GM21390 (cell line): ENCODE measurements at regions not wholly inside any gene's neighbourhood (a gene's known extent, or its start where the extent isn't known, plus 50 kb on each side); places are given as distances from the start of the nearest gene placed in this dataset.

ENCODE experiments used
- ATAC-seq: cut with Tn5 transposase; IDR thresholded peaks from one replicate; pipeline ENCODE4 v1.9.1; 2021; ENCODE audit not compliant: unreplicated experiment

DNA sequence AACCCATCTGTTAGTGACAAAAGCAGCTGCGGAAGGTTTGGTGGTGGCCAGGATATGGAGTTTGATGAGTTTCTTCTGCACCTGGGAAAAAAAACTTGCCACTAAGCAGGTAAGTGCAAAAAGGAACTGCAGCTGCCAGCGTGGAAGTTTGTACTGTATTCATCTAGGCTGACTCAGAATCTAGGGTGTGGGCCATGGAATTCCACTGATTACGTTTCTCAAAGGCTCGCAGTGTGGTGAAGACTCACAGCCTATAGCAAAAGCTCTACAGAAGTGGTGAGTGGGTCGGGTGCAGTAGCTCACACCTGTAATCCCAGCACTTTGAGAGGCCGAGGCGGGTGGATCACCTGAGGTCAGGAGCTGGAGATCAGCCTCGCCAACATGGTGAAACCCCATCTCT lies 334.6 kb upstream of the GRM7 start:
- ATAC-seq = no peak

GRCh38 chr3:6526861-6527260 lies 334.1 kb upstream of the GRM7 start:
- no peak for ATAC-seq

- no peak for ATAC-seq
Measured at GRCh38 chr3:6528951-6529350, 332.0 kb upstream of the GRM7 start.

DNA sequence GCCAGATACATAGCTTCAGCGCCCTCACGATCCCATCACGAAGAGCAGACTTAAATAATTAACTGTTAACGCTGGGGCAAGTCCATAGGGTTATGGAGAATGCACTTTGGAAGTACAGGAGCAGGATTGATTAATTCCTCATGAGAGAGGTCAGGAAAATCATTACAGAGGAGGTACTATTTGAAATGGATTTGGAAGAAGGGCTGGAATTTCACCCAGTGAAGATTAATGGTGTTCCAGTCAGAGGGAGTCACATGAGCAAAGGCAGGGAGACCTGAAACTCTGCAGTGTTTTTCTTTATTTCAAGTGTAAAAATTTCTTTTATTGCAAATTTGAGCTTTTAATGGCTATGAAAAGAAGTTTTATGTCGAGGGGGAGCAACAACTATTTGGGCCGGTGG lies 329.8 kb upstream of the GRM7 start:
- no peak for ATAC-seq

- ATAC-seq = no peak
Measured at GRCh38 chr3:6532101-6532500, 328.8 kb upstream of the GRM7 start.

DNA sequence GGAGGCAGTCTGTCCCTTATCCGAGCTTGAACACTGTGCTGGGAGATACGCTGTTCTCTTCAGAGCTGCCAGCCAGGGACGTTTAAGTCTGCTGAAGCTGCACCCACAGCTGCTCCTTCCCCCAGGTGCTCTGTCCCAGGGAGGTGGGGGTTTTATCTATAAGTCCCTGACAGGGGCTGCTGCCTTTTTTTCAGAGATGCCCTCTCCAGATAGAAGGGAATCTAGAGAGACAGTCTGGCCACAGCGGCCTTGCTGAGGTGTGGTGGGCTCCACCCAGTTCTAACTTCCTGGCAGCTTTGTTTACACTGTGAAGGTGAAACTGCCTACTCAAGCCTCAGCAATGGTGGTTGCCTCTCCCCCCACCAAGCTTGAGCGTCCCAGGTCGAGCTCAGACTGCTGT lies 319.9 kb upstream of the GRM7 start:
- ATAC-seq = no peak

- no peak for ATAC-seq
Measured at GRCh38 chr3:6542795-6543194, 318.1 kb upstream of the GRM7 start.

DNA sequence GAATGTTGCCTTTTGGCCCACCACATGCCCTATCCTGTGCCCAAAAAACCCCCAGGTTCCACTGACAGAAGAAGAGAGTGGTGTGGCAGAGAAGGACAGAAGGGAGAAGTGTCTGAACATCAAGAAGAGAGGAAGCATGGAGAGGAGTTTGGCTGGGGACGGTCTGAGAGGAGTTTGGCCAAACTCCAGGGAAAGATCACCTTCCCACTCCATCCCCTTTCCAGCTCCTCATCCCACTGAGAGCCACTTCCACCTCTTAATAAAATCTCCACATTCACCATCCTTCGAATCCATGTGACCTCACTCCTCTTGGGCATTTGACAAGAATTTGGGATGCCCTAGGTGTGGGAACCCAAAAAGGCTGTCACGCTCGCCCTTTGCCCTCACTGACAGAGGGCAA lies 311.6 kb upstream of the GRM7 start:
- ATAC-seq = no peak

- no peak for ATAC-seq
Measured at GRCh38 chr3:6551165-6551564, 309.8 kb upstream of the GRM7 start.

DNA sequence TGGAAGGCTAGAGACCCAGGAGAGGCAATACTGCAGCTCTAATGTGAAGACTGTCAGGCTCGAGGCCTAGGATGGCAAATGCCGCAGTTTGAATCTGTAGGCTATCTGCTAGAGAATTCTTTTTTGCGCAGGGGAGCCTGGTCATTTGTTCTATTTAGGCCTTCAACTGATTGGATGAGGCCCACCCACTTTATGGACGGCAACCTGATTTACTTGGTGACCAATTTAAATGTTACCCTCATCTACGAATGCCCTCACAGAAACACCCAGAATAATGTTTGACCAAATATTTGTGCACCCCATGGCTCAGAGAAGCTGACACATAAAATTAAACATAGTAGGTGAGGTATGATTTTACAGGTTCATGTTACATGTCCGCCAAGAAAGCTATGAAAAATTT lies 300.7 kb upstream of the GRM7 start:
- no peak for ATAC-seq

DNA sequence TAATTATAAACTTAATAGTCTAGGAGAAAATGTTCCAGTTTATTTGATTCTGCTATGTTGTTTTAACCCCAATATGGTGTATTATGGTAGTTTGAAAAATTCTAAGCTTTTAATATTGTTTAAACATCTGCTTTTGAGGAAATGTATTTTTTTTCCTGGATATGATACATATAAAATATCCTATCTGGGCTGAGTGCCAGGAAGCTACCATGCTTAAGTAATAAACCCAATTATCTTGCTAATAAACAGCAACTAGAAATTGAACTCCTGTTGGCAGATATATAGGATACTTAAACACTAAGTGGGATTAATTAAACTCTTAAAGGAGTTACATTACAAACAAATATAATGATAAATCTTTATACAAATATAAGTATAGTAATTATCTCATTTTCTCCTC lies 293.7 kb upstream of the GRM7 start:
- no peak for ATAC-seq

DNA sequence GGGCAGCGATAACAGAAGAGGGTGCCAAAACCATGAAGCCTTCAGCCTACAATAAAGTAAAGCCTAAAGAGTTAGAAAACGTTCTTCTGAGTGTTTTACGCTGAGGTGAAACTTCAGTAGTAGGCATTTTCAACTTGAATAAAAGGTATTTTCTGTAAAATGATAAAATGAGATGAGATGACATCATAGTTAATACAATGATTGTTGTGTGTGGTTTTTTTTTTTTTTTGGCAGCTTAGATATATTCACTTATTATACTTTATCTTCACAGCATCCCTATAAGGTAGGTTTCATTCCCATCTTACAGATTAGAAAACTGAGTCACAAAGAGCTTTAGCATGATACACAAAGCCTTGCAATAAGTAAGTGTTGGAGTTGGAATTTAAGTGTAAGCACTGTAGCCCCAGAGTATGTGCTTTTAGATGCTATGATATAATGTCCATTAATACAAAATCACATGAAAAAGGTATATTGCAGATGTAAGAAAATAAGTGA lies 291.9 kb upstream of the GRM7 start:
- ATAC-seq = no peak

DNA sequence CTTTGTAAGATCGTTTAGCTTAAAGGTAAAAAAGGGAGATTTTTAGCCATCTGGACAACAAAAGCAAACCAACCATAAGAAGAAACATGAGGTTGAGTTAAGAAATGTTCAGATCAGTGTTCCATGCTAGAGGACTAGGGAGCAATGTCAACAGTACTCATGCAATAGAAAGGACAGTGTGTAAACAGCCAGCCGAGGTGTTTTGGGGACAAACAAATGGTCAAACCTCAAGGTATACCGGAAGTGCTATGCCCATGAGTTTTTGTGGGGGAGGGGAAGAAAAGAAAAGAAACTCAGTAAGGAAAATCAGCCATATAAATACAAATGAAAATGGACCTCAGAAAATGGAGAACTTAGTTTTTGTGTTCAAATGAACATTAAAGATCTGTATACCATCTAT lies 289.5 kb upstream of the GRM7 start:
- no peak for ATAC-seq

- no peak for ATAC-seq
Measured at GRCh38 chr3:6577584-6577983, 283.3 kb upstream of the GRM7 start.

- ATAC-seq = no peak
Measured at GRCh38 chr3:6578526-6578925, 282.4 kb upstream of the GRM7 start.

DNA sequence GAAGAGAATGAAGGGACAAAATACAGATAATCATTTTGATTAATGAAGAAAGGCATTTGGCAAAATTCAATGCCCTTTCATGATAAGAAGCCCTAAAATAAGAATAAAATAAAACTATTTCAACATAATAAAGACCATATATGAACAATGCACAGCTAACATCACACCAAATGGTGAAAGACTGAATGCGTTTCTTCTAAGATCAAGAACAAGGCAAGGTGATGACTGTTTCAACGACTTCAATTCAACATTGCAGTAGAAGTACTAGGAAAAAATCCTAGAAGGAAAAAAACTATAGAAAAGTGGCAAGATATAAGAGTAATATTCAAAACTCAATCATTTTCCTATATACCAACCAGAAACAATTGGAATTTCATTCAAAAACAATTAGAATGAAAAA lies 280.1 kb upstream of the GRM7 start:
- ATAC-seq = no peak

GRCh38 chr3:6585360-6585759 lies 275.6 kb upstream of the GRM7 start:
- no peak for ATAC-seq

DNA sequence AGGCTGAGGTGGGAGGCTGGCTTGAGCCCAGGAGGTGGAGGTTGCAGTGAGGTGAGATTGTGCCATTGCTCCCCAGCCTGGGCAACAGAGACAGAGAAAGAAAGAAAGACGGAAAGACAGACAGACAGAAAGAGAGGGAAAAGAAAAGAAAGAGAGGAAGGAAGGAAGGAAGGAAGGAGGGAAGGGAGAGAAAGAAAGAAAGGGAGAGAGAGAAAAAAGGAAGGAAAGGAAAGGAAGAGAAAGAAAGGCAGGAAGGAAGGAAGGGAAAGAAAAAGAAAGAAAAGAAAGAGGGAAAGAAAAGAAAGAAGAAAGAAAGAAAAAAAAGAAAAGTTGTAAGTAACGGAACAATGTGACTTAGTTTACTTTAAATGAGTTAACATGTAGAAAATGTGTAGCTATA lies 260.7 kb upstream of the GRM7 start:
- ATAC-seq = no peak

GRCh38 chr3:6601374-6601773 lies 259.5 kb upstream of the GRM7 start:
- ATAC-seq = no peak

- no peak for ATAC-seq
Measured at GRCh38 chr3:6602329-6602728, 258.6 kb upstream of the GRM7 start.

- ATAC-seq = no peak
Measured at GRCh38 chr3:6605227-6605626, 255.7 kb upstream of the GRM7 start.

DNA sequence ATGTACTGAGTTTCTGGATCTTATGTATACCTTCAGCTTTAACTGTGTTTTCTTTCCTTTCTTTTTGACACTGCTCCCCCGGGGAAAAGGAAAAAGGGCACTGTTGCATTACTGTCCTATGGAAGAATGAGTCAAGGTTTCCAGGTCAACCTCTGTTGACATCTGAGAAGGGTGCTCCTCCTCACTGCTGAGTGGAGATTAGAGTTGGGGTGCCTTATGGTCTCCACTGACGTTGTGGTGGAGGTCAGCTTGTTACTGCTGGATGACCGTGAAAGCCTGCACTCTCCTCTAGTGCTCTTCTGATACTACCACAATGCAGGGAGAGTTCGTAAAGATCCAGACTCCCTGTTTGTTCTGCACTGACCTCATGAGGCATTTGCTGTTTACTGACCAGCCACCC lies 252.1 kb upstream of the GRM7 start:
- ATAC-seq = no peak

GRCh38 chr3:6612034-6612616 lies 248.8 kb upstream of the GRM7 start:
- ATAC-seq = no peak

DNA sequence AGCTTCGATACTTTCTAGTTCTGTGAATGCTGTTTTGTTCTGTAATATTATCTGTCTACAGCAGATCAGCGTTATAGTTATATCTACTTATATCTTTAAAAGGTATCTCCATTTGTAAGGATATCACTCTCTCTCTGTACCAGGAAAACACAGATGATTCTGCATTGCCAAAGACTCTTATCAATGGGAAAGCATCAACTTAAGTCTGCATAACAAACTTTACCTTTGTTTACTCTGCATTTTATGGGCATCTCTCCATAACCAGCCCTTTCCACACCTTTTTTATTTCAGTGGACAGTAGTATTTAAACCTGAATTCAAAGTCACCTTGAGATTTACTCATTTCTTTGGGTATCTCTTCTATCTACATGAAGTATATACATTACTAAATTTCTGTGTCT lies 238.7 kb upstream of the GRM7 start:
- no peak for ATAC-seq
